ENCODE measurements at regions not wholly inside any gene's neighbourhood (a gene's known extent, or its start where the extent isn't known, plus 50 kb on each side); places are given as distances from the start of the nearest gene placed in this dataset.

GRCh38 chr3:197447057-197447456, 108.7 kb downstream of the BDH1 start:
- no peaks in the 10 kb centered on the region for H3K36me3 Mint-ChIP-seq (ENCODE audit: low read depth)
- H3K27ac ChIP-seq (ENCODE audit: low read depth, low read length): no peak overlapping the region
- H3K36me3 ChIP-seq (ENCODE audit: control insufficient read depth, insufficient read depth, low read length): no peaks in the 10 kb centered on the region
- 77 to 92% methylated on average over 4 to 7 of the region's 7 CpGs for WGBS, 2 experiments (ENCODE audit: insufficient coverage in 1 of 2, insufficient read length in 1 of 2)
- no peaks in the 10 kb centered on the region for H3K9me3 ChIP-seq (ENCODE audit: control insufficient read depth, low read length)
- no peak for TF ChIP-seq CTCF (conservative IDR thresholded peaks at IDR 0.05)
- peaks cover 7% of the 10 kb centered on the region for H3K4me1 Mint-ChIP-seq
- no peak overlapping the region for H3K4me3 Mint-ChIP-seq
- no peaks in the 10 kb centered on the region for H3K9me3 Mint-ChIP-seq
- H3K9ac ChIP-seq (ENCODE audit: extremely low read depth, low read length, poor library complexity, severe bottlenecking): no peak overlapping the region
- H3K4me3 ChIP-seq (ENCODE audit: low read length): no peak overlapping the region
- H3K27ac Mint-ChIP-seq: no peak overlapping the region
- H3K4me1 ChIP-seq (ENCODE audit: control insufficient read depth, insufficient read depth, low read length): peaks cover 4% of the 10 kb centered on the region
- peaks cover 3% of the 10 kb centered on the region for H3K27me3 Mint-ChIP-seq (ENCODE audit: insufficient read depth)
- H3K27me3 ChIP-seq (ENCODE audit: control insufficient read depth, insufficient read depth, low read length, poor library complexity, severe bottlenecking): no peaks in the 10 kb centered on the region
- DNase-seq: no peak

- Mint-ChIP-seq H3K27ac (no peak overlapping the region), H3K9me3 (no peaks in the 10 kb centered on the region), H3K36me3 (ENCODE audit: low read depth) (no peaks in the 10 kb centered on the region), H3K27me3 (ENCODE audit: insufficient read depth) (peaks cover 6% of the 10 kb centered on the region), H3K4me1 (peaks cover 7% of the 10 kb centered on the region), H3K4me3 (no peak overlapping the region)
- Histone ChIP-seq H3K9ac (ENCODE audit: extremely low read depth, low read length, poor library complexity, severe bottlenecking) (no peak overlapping the region), H3K9me3 (ENCODE audit: control insufficient read depth, low read length) (no peaks in the 10 kb centered on the region), H3K27ac (ENCODE audit: low read depth, low read length) (no peak overlapping the region), H3K36me3 (ENCODE audit: control insufficient read depth, insufficient read depth, low read length) (no peaks in the 10 kb centered on the region), H3K4me3 (ENCODE audit: low read length) (no peak overlapping the region), H3K27me3 (ENCODE audit: control insufficient read depth, insufficient read depth, low read length, poor library complexity, severe bottlenecking) (no peaks in the 10 kb centered on the region), H3K4me1 (ENCODE audit: control insufficient read depth, insufficient read depth, low read length) (peaks cover 4% of the 10 kb centered on the region)
- 96 to 100% methylated on average over 5 to 9 of the region's 9 CpGs for WGBS, 2 experiments (ENCODE audit: insufficient coverage in 1 of 2, insufficient read length in 1 of 2)
- no peak for TF ChIP-seq CTCF (conservative IDR thresholded peaks at IDR 0.05)
- no peak for DNase-seq
These were observed 109.1 kb downstream of the BDH1 start for GRCh38 chr3:197446700-197447056.

- Mint-ChIP-seq H3K9me3 (no peaks in the 10 kb centered on the region), H3K36me3 (ENCODE audit: low read depth) (no peaks in the 10 kb centered on the region), H3K27ac (no peak overlapping the region), H3K27me3 (ENCODE audit: insufficient read depth) (peaks cover 8% of the 10 kb centered on the region), H3K4me3 (no peak overlapping the region), H3K4me1 (peaks cover 7% of the 10 kb centered on the region)
- no peak overlapping the region for H3K4me3 ChIP-seq (ENCODE audit: low read length)
- no peak for TF ChIP-seq CTCF (conservative IDR thresholded peaks at IDR 0.05)
- no peak overlapping the region for H3K27ac ChIP-seq (ENCODE audit: low read depth, low read length)
- H3K9me3 ChIP-seq (ENCODE audit: control insufficient read depth, low read length): no peaks in the 10 kb centered on the region
- H3K9ac ChIP-seq (ENCODE audit: extremely low read depth, low read length, poor library complexity, severe bottlenecking): no peak overlapping the region
- H3K36me3 ChIP-seq (ENCODE audit: control insufficient read depth, insufficient read depth, low read length): no peaks in the 10 kb centered on the region
- no peak for DNase-seq
- no peaks in the 10 kb centered on the region for H3K27me3 ChIP-seq (ENCODE audit: control insufficient read depth, insufficient read depth, low read length, poor library complexity, severe bottlenecking)
- H3K4me1 ChIP-seq (ENCODE audit: control insufficient read depth, insufficient read depth, low read length): peaks cover 4% of the 10 kb centered on the region
- 84 to 92% methylated on average over 8 to 13 of the region's 13 CpGs for WGBS, 2 experiments (ENCODE audit: insufficient coverage in 1 of 2, insufficient read length in 1 of 2)
These were observed 109.7 kb downstream of the BDH1 start for GRCh38 chr3:197445896-197446699.
